MM.1S (cell line): ENCODE measurements at regions not wholly inside any gene's neighbourhood (a gene's known extent, or its start where the extent isn't known, plus 50 kb on each side); places are given as distances from the start of the nearest gene placed in this dataset.

Experiments used
- DNase-seq: peaks from one replicate; pipeline ENCODE4 v3.0.0-alpha.2; 2015
- H2AFZ ChIP-seq: fragments of 300-600 bp; sonication (generic); 2 replicates; pipeline ENCODE4 v1.6.0; 2016; ENCODE audit warnings: antibody characterized with exemption, low read length
- H3F3A ChIP-seq: fragments of 300-600 bp; sonication (generic); 2 replicates; pipeline ENCODE4 v1.6.1; 2016; ENCODE audit warnings: mild to moderate bottlenecking, antibody characterized with exemption, low read length, moderate library complexity, mixed read lengths; ENCODE audit not compliant: insufficient read depth
- H3K27ac ChIP-seq: fragments of 300-600 bp; sonication (generic); 2 replicates; pipeline ENCODE4 v1.5.1; 2016; ENCODE audit warnings: mild to moderate bottlenecking, low read length
- H3K27me3 ChIP-seq: fragments of 300-600 bp; sonication (generic); replicated peaks from 2 replicates; pipeline ENCODE4 v1.6.0; 2016; ENCODE audit warnings: low read length; ENCODE audit not compliant: insufficient read depth
- H3K36me3 ChIP-seq: fragments of 300-600 bp; sonication (generic); replicated peaks from 2 replicates; pipeline ENCODE4 v1.6.1; 2016; ENCODE audit warnings: mild to moderate bottlenecking, low read length, mixed read lengths; ENCODE audit not compliant: insufficient read depth
- H3K4me1 ChIP-seq: fragments of 300-600 bp; sonication (generic); 2 replicates; pipeline ENCODE4 v1.6.1; 2016; ENCODE audit warnings: low read length, mixed read lengths
- H3K4me2 ChIP-seq: fragments of 300-600 bp; sonication (generic); 2 replicates; pipeline ENCODE4 v1.6.0; 2016; ENCODE audit warnings: low read depth, low read length
- H3K4me3 ChIP-seq: fragments of 300-600 bp; sonication (generic); 2 replicates; pipeline ENCODE4 v1.5.1; 2016; ENCODE audit warnings: low read length, mixed read lengths
- H3K79me2 ChIP-seq: fragments of 300-600 bp; sonication (generic); 2 replicates; pipeline ENCODE4 v1.6.1; 2016; ENCODE audit warnings: mixed run types, low read length, mixed read lengths
- H3K9ac ChIP-seq: fragments of 300-600 bp; sonication (generic); 2 replicates; pipeline ENCODE4 v1.6.1; 2016; ENCODE audit warnings: low read length, mixed read lengths
- H3K9me2 ChIP-seq: fragments of 300-600 bp; sonication (generic); replicated peaks from 2 replicates; pipeline ENCODE4 v1.6.1; 2016; ENCODE audit warnings: mild to moderate bottlenecking, low read length, mixed read lengths; ENCODE audit not compliant: insufficient read depth
- H3K9me3 ChIP-seq: fragments of 300-600 bp; sonication (generic); replicated peaks from 2 replicates; pipeline ENCODE4 v1.6.1; 2016; ENCODE audit warnings: mild to moderate bottlenecking, low read length, mixed read lengths; ENCODE audit not compliant: insufficient read depth
- H4K20me1 ChIP-seq: fragments of 300-600 bp; sonication (generic); 2 replicates; pipeline ENCODE4 v1.6.1; 2016; ENCODE audit warnings: mild to moderate bottlenecking, low read length, moderate library complexity, mixed read lengths; ENCODE audit not compliant: insufficient read depth
- EZH2 ChIP-seq: fragments of 300-600 bp; sonication (generic); optimal IDR thresholded peaks from 2 replicates; pipeline ENCODE3; 2017; ENCODE audit warnings: low read depth, mild to moderate bottlenecking, antibody characterized with exemption, low read length, mixed read lengths
- EZH2phosphoT487 ChIP-seq: fragments of 300-600 bp; sonication (generic); IDR thresholded peaks from 2 replicates; pipeline ENCODE4 v1.6.1; 2018; ENCODE audit warnings: antibody characterized with exemption, low read length
- TF ChIP-seq, protein P1 (sequence below): fragments of 300-600 bp; sonication (generic); IDR thresholded peaks from 2 replicates; pipeline ENCODE4 v1.5.1; 2016; ENCODE audit warnings: antibody characterized with exemption, low read length, mixed read lengths

DNA sequence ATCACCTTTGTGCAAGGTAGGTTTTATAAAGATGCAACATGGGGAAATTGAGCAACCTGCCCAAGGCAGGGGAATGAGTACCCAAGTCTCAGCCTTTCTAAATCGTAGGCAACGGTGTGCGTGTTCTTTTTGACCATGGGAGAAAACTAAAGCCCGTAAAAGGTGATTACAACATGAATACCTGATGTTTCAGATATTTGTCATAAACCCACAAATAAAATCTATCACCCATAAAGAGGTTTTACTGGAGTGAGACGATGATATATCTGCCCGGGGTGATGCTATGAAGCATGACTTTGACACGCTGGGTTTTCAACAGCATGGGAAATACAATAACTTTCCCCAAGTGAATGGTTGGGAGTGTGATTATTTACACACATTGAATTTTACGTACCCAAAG is 406.3 kb upstream of the KLF6 start:
- Histone ChIP-seq H2AFZ (no peak overlapping the region), H3K27me3 (no peaks in the 10 kb centered on the region), H3K4me3 (no peak overlapping the region), H4K20me1 (no peaks in the 10 kb centered on the region), H3K27ac (no peak overlapping the region), H3K9me3 (0 out of 2 replicates have a peak, but pooled peaks cover 3% of the 10 kb centered on the region), H3F3A (no peaks in the 10 kb centered on the region), H3K9ac (no peak overlapping the region), H3K4me2 (no peak overlapping the region), H3K4me1 (peaks cover 4% of the 10 kb centered on the region), H3K36me3 (no peaks in the 10 kb centered on the region), H3K9me2 (no peaks in the 10 kb centered on the region), H3K79me2 (no peaks in the 10 kb centered on the region)
- TF ChIP-seq EZH2 (no peak), EZH2phosphoT487 (no peak)
- TF ChIP-seq, protein P1, sequence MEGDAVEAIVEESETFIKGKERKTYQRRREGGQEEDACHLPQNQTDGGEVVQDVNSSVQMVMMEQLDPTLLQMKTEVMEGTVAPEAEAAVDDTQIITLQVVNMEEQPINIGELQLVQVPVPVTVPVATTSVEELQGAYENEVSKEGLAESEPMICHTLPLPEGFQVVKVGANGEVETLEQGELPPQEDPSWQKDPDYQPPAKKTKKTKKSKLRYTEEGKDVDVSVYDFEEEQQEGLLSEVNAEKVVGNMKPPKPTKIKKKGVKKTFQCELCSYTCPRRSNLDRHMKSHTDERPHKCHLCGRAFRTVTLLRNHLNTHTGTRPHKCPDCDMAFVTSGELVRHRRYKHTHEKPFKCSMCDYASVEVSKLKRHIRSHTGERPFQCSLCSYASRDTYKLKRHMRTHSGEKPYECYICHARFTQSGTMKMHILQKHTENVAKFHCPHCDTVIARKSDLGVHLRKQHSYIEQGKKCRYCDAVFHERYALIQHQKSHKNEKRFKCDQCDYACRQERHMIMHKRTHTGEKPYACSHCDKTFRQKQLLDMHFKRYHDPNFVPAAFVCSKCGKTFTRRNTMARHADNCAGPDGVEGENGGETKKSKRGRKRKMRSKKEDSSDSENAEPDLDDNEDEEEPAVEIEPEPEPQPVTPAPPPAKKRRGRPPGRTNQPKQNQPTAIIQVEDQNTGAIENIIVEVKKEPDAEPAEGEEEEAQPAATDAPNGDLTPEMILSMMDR: no peak
- DNase-seq: no peak

DNA sequence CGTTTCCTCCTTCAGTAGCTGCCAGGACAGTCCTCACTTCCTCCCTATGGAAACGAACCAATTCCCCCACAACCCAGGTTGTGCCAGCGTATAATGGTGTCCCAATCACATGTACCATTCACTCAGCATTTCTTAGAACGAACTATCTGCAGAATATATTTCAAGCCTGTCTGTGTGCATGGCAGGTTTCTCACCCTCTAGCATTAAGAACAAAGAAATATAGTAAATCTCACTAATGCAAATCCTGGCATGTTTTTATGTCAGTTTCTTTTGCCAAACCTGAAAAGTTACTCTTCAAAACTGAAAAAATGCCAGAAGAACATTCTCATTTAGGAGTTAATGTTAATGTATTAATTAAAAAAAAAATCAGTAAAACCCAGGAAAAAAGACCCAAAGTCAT is 405.9 kb upstream of the KLF6 start:
- H3K4me1 ChIP-seq: no peaks in the 10 kb centered on the region
- H3K36me3 ChIP-seq: no peaks in the 10 kb centered on the region
- no peak overlapping the region for H3K4me2 ChIP-seq
- no peaks in the 10 kb centered on the region for H3F3A ChIP-seq
- H4K20me1 ChIP-seq: no peaks in the 10 kb centered on the region
- H3K4me3 ChIP-seq: no peak overlapping the region
- 0 out of 2 replicates have a peak, but pooled peaks cover 3% of the 10 kb centered on the region for H3K9me3 ChIP-seq
- H3K9ac ChIP-seq: no peak overlapping the region
- H2AFZ ChIP-seq: no peak overlapping the region
- DNase-seq: no peak
- H3K79me2 ChIP-seq: no peaks in the 10 kb centered on the region
- no peak overlapping the region for H3K27ac ChIP-seq
- no peak for TF ChIP-seq EZH2
- TF ChIP-seq, protein P1: no peak
- TF ChIP-seq EZH2phosphoT487: no peak
- no peaks in the 10 kb centered on the region for H3K9me2 ChIP-seq
- no peaks in the 10 kb centered on the region for H3K27me3 ChIP-seq

DNA sequence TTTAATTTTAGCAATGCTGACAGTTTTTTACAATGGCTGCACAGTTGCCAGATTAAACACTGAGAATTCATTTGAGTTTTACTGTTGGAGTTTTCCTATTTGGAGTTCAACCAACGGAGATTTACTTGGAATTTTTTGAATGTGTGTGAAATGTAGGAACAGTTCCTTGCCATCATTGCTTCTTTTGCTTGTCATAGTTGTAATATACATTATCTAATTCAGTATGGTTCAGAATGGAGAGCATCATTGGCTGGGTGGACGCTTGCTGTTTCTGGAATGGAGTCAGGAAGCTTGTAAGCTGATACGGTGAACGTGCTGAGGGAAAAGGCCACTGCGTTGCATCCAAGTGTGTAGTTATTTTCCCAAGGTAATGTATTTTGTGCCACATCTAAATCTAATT is 404.3 kb upstream of the KLF6 start:
- Histone ChIP-seq H3F3A (no peaks in the 10 kb centered on the region), H3K9me2 (no peaks in the 10 kb centered on the region), H3K27me3 (no peaks in the 10 kb centered on the region), H3K4me1 (no peaks in the 10 kb centered on the region), H3K9ac (no peak overlapping the region), H3K27ac (no peak overlapping the region), H3K79me2 (no peaks in the 10 kb centered on the region), H2AFZ (no peak overlapping the region), H3K36me3 (no peaks in the 10 kb centered on the region), H4K20me1 (no peaks in the 10 kb centered on the region), H3K4me3 (no peak overlapping the region), H3K4me2 (no peak overlapping the region), H3K9me3 (0 out of 2 replicates have a peak, but pooled peaks cover 3% of the 10 kb centered on the region)
- TF ChIP-seq, protein P1: no peak
- TF ChIP-seq EZH2 (no peak), EZH2phosphoT487 (no peak)
- DNase-seq: no peak
